Osteocyte (in vitro differentiated cells): ENCODE measurements at regions not wholly inside any gene's neighbourhood (a gene's known extent, or its start where the extent isn't known, plus 50 kb on each side); places are given as distances from the start of the nearest gene placed in this dataset.

ENCODE experiments used
- DNase-seq: peaks from one replicate; pipeline ENCODE4 v3.0.0; 2021; ENCODE audit warnings: mixed read lengths; ENCODE audit not compliant: unreplicated experiment; ENCODE audit errors: extremely low spot score
- H3K27ac Mint-ChIP-seq: one replicate; pipeline ENCODE4 v1.8.0; 2021; ENCODE audit warnings: mild to moderate bottlenecking, mixed read lengths; ENCODE audit not compliant: unreplicated experiment
- H3K27me3 Mint-ChIP-seq: one replicate; pipeline ENCODE4 v1.8.0; 2021; ENCODE audit warnings: mixed read lengths; ENCODE audit not compliant: unreplicated experiment
- H3K36me3 Mint-ChIP-seq: one replicate; pipeline ENCODE4 v1.8.0; 2021; ENCODE audit warnings: mixed read lengths; ENCODE audit not compliant: unreplicated experiment
- H3K4me1 Mint-ChIP-seq: one replicate; pipeline ENCODE4 v1.8.0; 2021; ENCODE audit warnings: mixed read lengths; ENCODE audit not compliant: unreplicated experiment
- H3K4me3 Mint-ChIP-seq: one replicate; pipeline ENCODE4 v1.8.0; 2021; ENCODE audit warnings: mild to moderate bottlenecking, moderate library complexity, mixed read lengths; ENCODE audit not compliant: unreplicated experiment
- H3K9me3 Mint-ChIP-seq: one replicate; pipeline ENCODE4 v1.8.0; 2021; ENCODE audit warnings: mixed read lengths; ENCODE audit not compliant: unreplicated experiment
- TF ChIP-seq, protein P1 (sequence below): fragments of 200-600 bp; sonication (generic); IDR thresholded peaks from 2 replicates; pipeline ENCODE4 v1.5.0; 2021; ENCODE audit warnings: antibody characterized with exemption, mild to moderate bottlenecking, moderate library complexity

DNA sequence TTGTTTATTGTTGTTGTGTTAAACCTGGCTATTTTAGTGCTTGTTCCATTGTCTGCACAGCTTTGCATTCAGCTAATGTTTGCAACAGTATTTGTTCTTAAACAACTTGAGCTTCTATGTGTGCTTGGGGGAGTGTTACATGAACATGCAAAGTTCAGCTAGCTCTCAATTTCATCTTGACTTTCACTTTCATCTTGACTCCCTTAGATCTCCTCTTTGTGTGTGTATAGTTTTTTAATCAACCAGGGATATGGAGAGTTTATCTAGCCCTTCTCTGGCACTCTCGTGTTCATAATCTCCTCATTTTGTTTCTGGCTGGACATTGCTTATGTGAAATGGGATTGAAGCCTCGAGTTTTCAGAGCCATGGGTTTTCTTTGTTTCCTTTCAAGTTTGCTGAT, 212.4 kb upstream of the ZBTB20 start:
- Mint-ChIP-seq H3K4me3 (peak overlapping the region; percentile 41), H3K36me3 (peaks cover 1% of the 10 kb centered on the region), H3K4me1 (peaks cover 26% of the 10 kb centered on the region), H3K27ac (peak overlapping the region; percentile 70), H3K27me3 (no peaks in the 10 kb centered on the region), H3K9me3 (peaks cover 19% of the 10 kb centered on the region)
- DNase-seq: no peak
- TF ChIP-seq, protein P1, sequence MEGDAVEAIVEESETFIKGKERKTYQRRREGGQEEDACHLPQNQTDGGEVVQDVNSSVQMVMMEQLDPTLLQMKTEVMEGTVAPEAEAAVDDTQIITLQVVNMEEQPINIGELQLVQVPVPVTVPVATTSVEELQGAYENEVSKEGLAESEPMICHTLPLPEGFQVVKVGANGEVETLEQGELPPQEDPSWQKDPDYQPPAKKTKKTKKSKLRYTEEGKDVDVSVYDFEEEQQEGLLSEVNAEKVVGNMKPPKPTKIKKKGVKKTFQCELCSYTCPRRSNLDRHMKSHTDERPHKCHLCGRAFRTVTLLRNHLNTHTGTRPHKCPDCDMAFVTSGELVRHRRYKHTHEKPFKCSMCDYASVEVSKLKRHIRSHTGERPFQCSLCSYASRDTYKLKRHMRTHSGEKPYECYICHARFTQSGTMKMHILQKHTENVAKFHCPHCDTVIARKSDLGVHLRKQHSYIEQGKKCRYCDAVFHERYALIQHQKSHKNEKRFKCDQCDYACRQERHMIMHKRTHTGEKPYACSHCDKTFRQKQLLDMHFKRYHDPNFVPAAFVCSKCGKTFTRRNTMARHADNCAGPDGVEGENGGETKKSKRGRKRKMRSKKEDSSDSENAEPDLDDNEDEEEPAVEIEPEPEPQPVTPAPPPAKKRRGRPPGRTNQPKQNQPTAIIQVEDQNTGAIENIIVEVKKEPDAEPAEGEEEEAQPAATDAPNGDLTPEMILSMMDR: no peak

DNA sequence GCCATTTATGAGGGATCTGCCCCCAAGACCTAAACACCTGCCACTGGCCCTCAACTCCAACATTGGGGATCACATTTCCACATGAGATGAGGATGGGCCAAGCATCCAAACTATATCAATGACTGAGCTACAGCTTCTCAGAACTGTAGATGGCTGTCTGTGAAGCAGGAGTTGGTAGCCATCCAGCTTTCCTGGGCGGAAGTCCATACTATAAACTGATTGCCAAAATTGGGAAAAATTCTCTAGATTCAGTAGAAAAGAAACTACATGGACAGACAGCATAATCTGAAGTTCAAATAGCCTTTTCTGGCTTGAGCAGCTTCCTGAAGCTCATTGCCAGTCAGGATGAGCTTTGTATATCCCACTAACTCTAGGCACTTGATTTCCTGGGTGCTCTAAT, 214.7 kb upstream of the ZBTB20 start:
- Mint-ChIP-seq H3K4me1 (peaks cover 26% of the 10 kb centered on the region), H3K9me3 (peaks cover 12% of the 10 kb centered on the region), H3K4me3 (no peak overlapping the region), H3K27me3 (no peaks in the 10 kb centered on the region), H3K27ac (no peak overlapping the region), H3K36me3 (no peaks in the 10 kb centered on the region)
- TF ChIP-seq, protein P1: no peak
- DNase-seq: no peak

DNA sequence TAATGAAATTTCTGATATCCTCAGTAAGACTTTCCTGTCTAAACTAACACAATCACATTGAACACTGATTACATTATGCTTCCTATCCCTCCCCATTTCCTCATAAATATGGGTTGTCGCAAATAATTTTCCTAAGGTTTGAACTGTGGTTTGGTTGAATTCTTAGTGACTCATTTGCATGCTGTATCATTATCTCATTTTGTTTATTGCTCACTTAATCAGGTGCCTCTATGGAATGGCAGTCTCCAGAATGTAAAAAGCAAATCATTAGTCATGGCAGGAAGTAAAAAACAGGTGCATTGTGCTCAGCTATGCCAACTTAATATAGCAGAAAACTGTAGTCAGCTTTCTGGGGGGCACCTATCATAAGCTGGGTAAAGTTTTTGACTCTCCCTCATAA, 216.0 kb upstream of the ZBTB20 start:
- Mint-ChIP-seq H3K36me3 (no peaks in the 10 kb centered on the region), H3K4me3 (no peak overlapping the region), H3K27me3 (no peaks in the 10 kb centered on the region), H3K27ac (no peak overlapping the region), H3K4me1 (peaks cover 26% of the 10 kb centered on the region), H3K9me3 (peaks cover 6% of the 10 kb centered on the region)
- no peak for DNase-seq
- TF ChIP-seq, protein P1: no peak

GRCh38 chr3:115369021-115369420, 221.9 kb upstream of the ZBTB20 start:
- DNase-seq: no peak
- Mint-ChIP-seq H3K9me3 (peaks cover 6% of the 10 kb centered on the region), H3K4me1 (peaks cover 8% of the 10 kb centered on the region), H3K27ac (no peak overlapping the region), H3K27me3 (no peaks in the 10 kb centered on the region), H3K36me3 (no peaks in the 10 kb centered on the region), H3K4me3 (no peak overlapping the region)
- TF ChIP-seq, protein P1: no peak

DNA sequence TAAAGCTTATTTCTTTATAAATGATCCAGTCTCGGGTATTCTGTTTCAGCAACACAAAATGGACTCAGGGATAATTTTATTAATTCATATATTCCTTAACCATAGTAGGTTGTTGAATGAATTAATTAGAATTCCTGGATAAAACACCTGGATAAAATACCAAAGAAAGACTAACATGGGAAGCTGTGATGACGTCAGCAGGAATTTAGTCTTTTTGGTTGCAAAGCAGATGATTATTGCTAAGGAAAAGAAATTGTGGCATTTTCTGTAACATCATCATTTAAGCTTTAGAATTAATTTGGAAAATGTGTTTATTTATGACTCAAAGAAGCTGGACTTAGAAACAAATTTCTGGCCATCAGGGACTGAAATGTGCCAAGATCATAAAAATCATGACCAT, 228.3 kb upstream of the ZBTB20 start:
- Mint-ChIP-seq H3K27ac (no peak overlapping the region), H3K36me3 (no peaks in the 10 kb centered on the region), H3K4me3 (no peak overlapping the region), H3K4me1 (peaks cover 5% of the 10 kb centered on the region), H3K9me3 (no peaks in the 10 kb centered on the region), H3K27me3 (no peaks in the 10 kb centered on the region)
- TF ChIP-seq, protein P1: no peak
- DNase-seq: no peak
